ENCODE measurements at regions not wholly inside any gene's neighbourhood (a gene's known extent, or its start where the extent isn't known, plus 50 kb on each side); places are given as distances from the start of the nearest gene placed in this dataset.

DNA sequence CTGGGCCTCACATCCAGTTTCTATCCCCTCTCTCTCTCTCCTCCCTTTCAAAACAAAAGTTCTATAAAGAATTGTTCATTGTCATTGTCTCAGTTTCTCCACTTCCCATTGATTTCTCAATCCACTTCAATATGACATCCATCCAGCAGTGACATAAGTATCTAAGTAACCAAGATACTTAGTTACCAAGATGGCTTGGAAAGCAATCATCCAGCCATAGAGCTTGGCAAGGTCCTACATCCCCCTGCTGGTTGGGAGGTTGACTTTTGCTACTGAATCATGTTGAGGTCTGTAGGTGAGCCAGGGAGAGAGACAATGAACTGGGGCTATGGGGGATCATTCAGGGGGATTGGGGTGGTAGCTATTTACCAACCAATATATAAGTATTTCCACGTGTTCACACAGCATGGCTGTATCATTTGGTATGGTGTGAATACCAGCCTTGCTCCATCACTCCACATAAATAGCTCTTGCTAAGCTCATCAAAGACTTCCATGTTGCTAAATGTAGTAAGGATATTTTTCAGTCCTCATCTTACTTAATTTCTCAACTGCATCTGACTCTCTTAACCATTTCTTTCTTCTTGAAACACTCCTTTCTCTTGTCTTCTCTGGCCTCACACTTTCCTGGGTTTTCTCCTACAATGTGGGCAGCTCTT, 58.8 kb upstream of the NTRK3 start:
- Histone ChIP-seq H2BK120ac (replicated peaks; ENCODE audit: low read depth, low read length) (no peak overlapping the region), H3K79me2 (ENCODE audit: control insufficient read depth in 1 of 2, insufficient read depth in 2 of 2, low read length in 2 of 2) (no peaks in the 10 kb centered on the region; a peak in 1 of 4 replicates), H3K27ac (ENCODE audit: low read depth, low read length) (no peak overlapping the region), H3K27me3 (replicated peaks in 1 of 4; ENCODE audit: control insufficient read depth in 3 of 4, extremely low read depth in 1 of 4, insufficient read depth in 3 of 4, low read length in 3 of 4) (no peaks in the 10 kb centered on the region), H4K5ac (ENCODE audit: insufficient read length, low read depth, low read length) (no peak overlapping the region), H4K20me1 (replicated peaks in 1 of 2; ENCODE audit: control insufficient read depth in 1 of 2, insufficient read depth in 2 of 2, low read length in 2 of 2) (no peaks in the 10 kb centered on the region), H4K8ac (ENCODE audit: extremely low read depth, insufficient read depth, low read length) (no peak overlapping the region), H3K9ac (replicated peaks in 1 of 4; ENCODE audit: extremely low read depth in 1 of 4, low read depth in 3 of 4, low read length in 3 of 4) (no peak overlapping the region), H2BK12ac (ENCODE audit: low read depth, low read length) (no peak overlapping the region), H3K4me2 (ENCODE audit: insufficient read depth in 1 of 2, low read depth in 2 of 2, low read length in 2 of 2) (no peak overlapping the region), H2AFZ (ENCODE audit: low read length) (no peak overlapping the region), H4K91ac (replicated peaks; ENCODE audit: insufficient read length, low read length) (no peak overlapping the region), H2BK20ac (ENCODE audit: low read length) (no peak overlapping the region), H3K36me3 (ENCODE audit: control insufficient read depth in 2 of 4, insufficient read depth in 4 of 4, low read length in 3 of 4) (no peaks in the 10 kb centered on the region), H3K9me3 (ENCODE audit: insufficient read depth in 2 of 2, low read depth in 1 of 2, low read length in 1 of 2) (peaks cover 0 to 7% of the 10 kb centered on the region in 2 experiments; a peak in 2 of 4 replicates), H3K4me3 (ENCODE audit: extremely low read depth in 1 of 4, insufficient read depth in 2 of 4, low read depth in 3 of 4, low read length in 4 of 4) (no peak overlapping the region), H2BK5ac (ENCODE audit: low read depth, low read length) (no peak overlapping the region), H3K79me1 (ENCODE audit: low read depth, low read length) (no peaks in the 10 kb centered on the region), H3K4me1 (replicated peaks in 1 of 4; ENCODE audit: control insufficient read depth in 3 of 4, insufficient read depth in 4 of 4, low read length in 3 of 4) (no peaks in the 10 kb centered on the region), H2BK15ac (ENCODE audit: low read length) (no peak overlapping the region), H3K23ac (ENCODE audit: insufficient read length) (no peak overlapping the region), H3K18ac (ENCODE audit: extremely low read depth, low read length) (no peak overlapping the region), H3K23me2 (ENCODE audit: low read depth, low read length) (no peaks in the 10 kb centered on the region; the same call in 1 of the 2 replicates), H2AK5ac (ENCODE audit: low read depth, low read length) (no peak overlapping the region), H3K14ac (ENCODE audit: insufficient read length) (no peak overlapping the region), H3K4ac (replicated peaks; ENCODE audit: insufficient read length, low read depth, low read length) (no peak overlapping the region), H3K56ac (replicated peaks; ENCODE audit: insufficient read length, low read depth, low read length) (no peak overlapping the region)
- DNase-seq (ENCODE audit: low read depth in 1 of 2, low spot score in 2 of 2) = no peak
- CTCF ChIA-PET (ENCODE audit: partially characterized antibody) = interaction anchor here (0.8 to 1.8 kb wide), 5 partner anchors 22 to 137 kb away, joined by 3 to 5 read pairs (median 3); no protein-coding TSS in a partner anchor
- 75% methylated on average over 1 of the region's 1 CpG; no CpG with 5 or more reads in 1 of the 2 experiments for WGBS, 2 experiments (ENCODE audit: extremely low coverage in 1 of 2, insufficient coverage in 1 of 2, insufficient read length in 1 of 2, insufficient replicate concordance in 2 of 2, low coverage in 1 of 2, low lambda C conversion rate in 2 of 2, missing lambda C conversion rate in 1 of 2)
- TF ChIP-seq GABPA (IDR thresholded peaks at IDR 0.05; ENCODE audit: borderline replicate concordance, insufficient read depth, low read length) (no peak), PHF8 (conservative IDR thresholded peaks at IDR 0.05; ENCODE audit: low read depth, low read length) (no peak), NRF1 (IDR thresholded peaks at IDR 0.05; ENCODE audit: low read depth, low read length) (no peak), SUZ12 (IDR thresholded peaks at IDR 0.05; ENCODE audit: low read length) (no peak), JUND (IDR thresholded peaks at IDR 0.05; ENCODE audit: low read length) (no peak), TBP (IDR thresholded peaks at IDR 0.05; ENCODE audit: low read depth, low read length) (no peak), SAP30 (IDR thresholded peaks at IDR 0.05; ENCODE audit: insufficient read depth, insufficient replicate concordance, low read length) (no peak), CBX5 (IDR thresholded peaks at IDR 0.05; ENCODE audit: low read depth, low read length) (no peak), SP4 (IDR thresholded peaks at IDR 0.05; ENCODE audit: low read length) (no peak), KDM4A (IDR thresholded peaks at IDR 0.05; ENCODE audit: low read depth, low read length, severe bottlenecking) (no peak)
- TF ChIP-seq, protein P1, sequence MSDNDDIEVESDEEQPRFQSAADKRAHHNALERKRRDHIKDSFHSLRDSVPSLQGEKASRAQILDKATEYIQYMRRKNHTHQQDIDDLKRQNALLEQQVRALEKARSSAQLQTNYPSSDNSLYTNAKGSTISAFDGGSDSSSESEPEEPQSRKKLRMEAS (IDR thresholded peaks at IDR 0.05) = no peak
- TF ChIP-seq, protein P2, sequence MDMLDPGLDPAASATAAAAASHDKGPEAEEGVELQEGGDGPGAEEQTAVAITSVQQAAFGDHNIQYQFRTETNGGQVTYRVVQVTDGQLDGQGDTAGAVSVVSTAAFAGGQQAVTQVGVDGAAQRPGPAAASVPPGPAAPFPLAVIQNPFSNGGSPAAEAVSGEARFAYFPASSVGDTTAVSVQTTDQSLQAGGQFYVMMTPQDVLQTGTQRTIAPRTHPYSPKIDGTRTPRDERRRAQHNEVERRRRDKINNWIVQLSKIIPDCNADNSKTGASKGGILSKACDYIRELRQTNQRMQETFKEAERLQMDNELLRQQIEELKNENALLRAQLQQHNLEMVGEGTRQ (IDR thresholded peaks at IDR 0.05; ENCODE audit: low read length) = no peak
- POLR2A ChIA-PET (ENCODE audit: partially characterized antibody) = interaction anchor here (1.1 kb wide), 1 partner anchor 13 kb away, joined by 3 read pairs; no protein-coding TSS in a partner anchor
- FAIRE-seq = no peak
